ENCODE measurements at regions not wholly inside any gene's neighbourhood (a gene's known extent, or its start where the extent isn't known, plus 50 kb on each side); places are given as distances from the start of the nearest gene placed in this dataset.

DNA sequence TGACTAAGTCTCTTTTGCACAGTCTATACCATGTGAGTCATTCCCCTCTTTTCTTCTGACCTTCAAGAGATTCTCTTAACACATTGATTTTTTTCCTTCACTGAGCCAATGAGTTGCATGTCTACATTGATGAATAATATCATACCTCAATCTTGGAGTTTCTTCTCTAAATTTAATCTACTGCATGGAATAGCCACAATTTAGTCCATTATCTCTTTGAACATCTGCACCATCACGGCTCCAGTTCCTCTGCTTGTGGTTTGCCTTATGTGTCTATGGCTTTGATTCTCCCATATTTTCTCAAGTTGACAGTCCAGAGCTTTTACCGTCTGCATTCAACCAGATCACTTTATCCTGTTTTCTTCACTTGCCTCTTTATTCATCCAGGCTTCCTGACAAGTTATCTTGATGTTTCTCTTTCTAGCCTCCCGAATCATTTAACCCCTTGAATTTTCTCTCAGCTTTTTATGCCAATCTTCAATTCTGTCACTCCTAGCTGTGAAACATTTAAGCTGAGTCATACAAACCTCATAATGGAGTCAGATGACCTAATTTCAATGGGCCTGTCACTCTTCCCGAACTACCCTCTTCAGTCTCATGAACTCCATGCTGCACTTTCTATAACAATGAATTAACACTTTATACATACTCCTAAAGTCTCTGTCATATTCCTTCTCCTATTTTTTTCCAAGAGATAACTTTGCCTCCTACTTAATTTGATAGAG, 222.3 kb downstream of the CPE start:
- no peak for DNase-seq
- no peak for TF ChIP-seq POLR2A (IDR thresholded peaks at IDR 0.05; ENCODE audit: low read length)
- no peak for TF ChIP-seq GATA1 (IDR thresholded peaks at IDR 0.05; ENCODE audit: low read depth, low read length)

GRCh38 chr4:165602621-165603020, 223.8 kb downstream of the CPE start:
- no peak for TF ChIP-seq POLR2A (IDR thresholded peaks at IDR 0.05; ENCODE audit: low read length)
- no peak for TF ChIP-seq GATA1 (IDR thresholded peaks at IDR 0.05; ENCODE audit: low read depth, low read length)
- no peak for DNase-seq

DNA sequence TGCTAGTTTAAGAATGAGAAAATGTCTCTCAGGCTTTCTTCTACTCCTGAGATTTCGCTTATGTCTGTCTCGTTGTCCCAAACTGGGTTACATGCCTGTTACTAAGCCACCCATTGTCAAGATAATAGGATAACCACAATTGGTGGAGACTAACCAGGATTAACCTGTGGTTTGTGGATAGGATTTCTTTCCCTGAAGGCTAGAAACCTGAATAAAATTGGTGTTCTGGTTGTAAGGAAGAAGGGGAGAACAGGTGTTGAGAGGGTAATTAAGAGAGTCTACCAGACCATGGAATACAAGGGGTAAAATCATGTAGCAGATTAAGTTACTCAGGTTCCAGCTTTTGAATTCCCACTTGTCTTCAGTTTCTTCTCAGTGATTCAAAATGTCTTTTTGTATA, 225.4 kb downstream of the CPE start:
- DNase-seq = no peak
- no peak for TF ChIP-seq GATA1 (IDR thresholded peaks at IDR 0.05; ENCODE audit: low read depth, low read length)
- no peak for TF ChIP-seq POLR2A (IDR thresholded peaks at IDR 0.05; ENCODE audit: low read length)

GRCh38 chr4:165605811-165606210, 227.0 kb downstream of the CPE start:
- no peak for DNase-seq
- TF ChIP-seq POLR2A (IDR thresholded peaks at IDR 0.05; ENCODE audit: low read length) = no peak
- no peak for TF ChIP-seq GATA1 (IDR thresholded peaks at IDR 0.05; ENCODE audit: low read depth, low read length)

GRCh38 chr4:165606465-165607205, 227.8 kb downstream of the CPE start:
- DNase-seq = no peak
- TF ChIP-seq GATA1 (IDR thresholded peaks at IDR 0.05; ENCODE audit: low read depth, low read length) (no peak), POLR2A (IDR thresholded peaks at IDR 0.05; ENCODE audit: low read length) (no peak)

GRCh38 chr4:165609653-165610052, 230.8 kb downstream of the CPE start:
- no peak for DNase-seq
- TF ChIP-seq GATA1 (IDR thresholded peaks at IDR 0.05; ENCODE audit: low read depth, low read length) (no peak), POLR2A (IDR thresholded peaks at IDR 0.05; ENCODE audit: low read length) (no peak)

GRCh38 chr4:165610679-165611437, 232.1 kb downstream of the CPE start:
- DNase-seq = no peak
- TF ChIP-seq GATA1 (IDR thresholded peaks at IDR 0.05; ENCODE audit: low read depth, low read length) = no peak
- TF ChIP-seq POLR2A (IDR thresholded peaks at IDR 0.05; ENCODE audit: low read length) = no peak

- TF ChIP-seq GATA1 (IDR thresholded peaks at IDR 0.05; ENCODE audit: low read depth, low read length) (no peak), POLR2A (IDR thresholded peaks at IDR 0.05; ENCODE audit: low read length) (no peak)
- DNase-seq = no peak
Measured at GRCh38 chr4:165612936-165613335, 234.1 kb downstream of the CPE start.

DNA sequence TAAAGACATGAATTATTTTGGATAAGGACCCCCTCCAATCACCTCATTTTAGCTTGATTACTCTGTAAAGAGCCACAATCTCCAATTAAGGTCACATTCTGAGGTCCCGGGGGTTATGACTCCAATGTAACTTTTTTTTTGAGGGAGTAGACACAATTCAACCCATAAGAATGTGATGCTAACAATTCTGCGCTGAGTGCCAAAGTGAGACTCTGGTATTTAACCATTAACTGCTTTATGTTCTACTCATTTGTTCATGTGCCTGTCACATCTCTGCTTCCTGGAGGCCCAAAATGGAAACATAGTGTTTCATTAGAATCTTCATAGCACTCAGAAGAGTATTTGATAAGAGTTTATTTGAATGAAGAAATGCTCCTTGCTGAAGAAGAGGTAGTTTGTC, 234.8 kb downstream of the CPE start:
- no peak for TF ChIP-seq GATA1 (IDR thresholded peaks at IDR 0.05; ENCODE audit: low read depth, low read length)
- no peak for TF ChIP-seq POLR2A (IDR thresholded peaks at IDR 0.05; ENCODE audit: low read length)
- DNase-seq = no peak

- DNase-seq = no peak
- TF ChIP-seq GATA1 (IDR thresholded peaks at IDR 0.05; ENCODE audit: low read depth, low read length) = no peak
- TF ChIP-seq POLR2A (IDR thresholded peaks at IDR 0.05; ENCODE audit: low read length) = no peak
Measured at GRCh38 chr4:165620913-165621312, 242.1 kb downstream of the CPE start.

DNA sequence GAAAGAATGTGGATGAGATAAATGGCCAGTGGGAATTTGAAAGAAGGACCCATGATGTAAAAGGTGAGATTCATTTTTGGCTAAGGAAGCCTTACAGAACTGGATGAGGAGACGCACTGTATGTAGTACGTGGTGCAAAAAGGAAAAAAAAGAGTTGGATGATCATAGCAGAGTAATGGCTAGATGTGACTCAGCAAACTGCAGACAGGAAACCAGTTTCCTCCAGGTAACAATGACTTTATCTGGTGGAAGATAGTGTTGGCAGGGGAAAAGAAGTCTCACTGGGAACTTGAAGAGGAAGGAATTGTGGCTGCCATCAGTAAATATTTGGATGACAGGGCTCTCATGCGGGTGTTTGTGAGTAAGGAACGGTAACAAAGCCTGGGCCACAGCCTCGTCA, 243.2 kb downstream of the CPE start:
- DNase-seq = no peak
- TF ChIP-seq POLR2A (IDR thresholded peaks at IDR 0.05; ENCODE audit: low read length) = no peak
- no peak for TF ChIP-seq GATA1 (IDR thresholded peaks at IDR 0.05; ENCODE audit: low read depth, low read length)

DNA sequence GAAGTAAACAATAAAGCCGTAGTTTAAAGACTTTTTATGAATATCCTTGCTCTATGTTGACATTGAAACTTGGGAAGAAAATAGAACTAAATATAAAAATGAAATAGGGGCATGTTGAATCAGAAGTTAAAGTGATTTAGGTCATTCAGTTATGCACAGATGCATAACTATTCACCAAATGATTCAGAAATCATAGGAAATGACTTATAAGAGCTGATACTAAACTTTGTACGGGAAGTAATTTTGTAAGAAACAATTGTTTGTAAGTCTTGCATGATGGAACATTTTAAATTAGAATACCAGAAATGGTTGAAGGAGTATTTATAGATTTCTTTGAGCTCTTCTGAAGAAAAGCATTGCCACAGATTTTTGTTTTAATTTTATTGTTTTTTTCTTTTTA, 246.5 kb downstream of the CPE start:
- TF ChIP-seq POLR2A (IDR thresholded peaks at IDR 0.05; ENCODE audit: low read length) = no peak
- no peak for DNase-seq

DNA sequence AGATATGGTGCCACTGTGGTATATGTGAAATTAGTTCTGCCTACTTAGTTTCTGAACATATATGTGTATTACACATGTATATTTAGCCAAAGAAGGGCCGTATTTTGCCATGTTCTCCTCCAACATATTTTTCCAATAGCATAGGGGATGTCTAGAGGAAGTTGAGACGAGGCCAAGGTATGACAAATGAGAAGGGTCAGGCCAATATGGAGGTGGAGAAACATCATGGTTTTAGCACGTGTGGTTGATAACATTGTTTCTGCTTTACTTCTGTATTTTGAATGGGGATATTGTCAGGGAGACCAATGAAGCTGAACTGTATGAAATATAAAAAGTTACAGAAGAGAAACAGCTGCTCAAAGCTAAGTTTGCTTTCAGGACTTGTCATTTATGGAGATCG, 246.7 kb upstream of the TLL1 start:
- TF ChIP-seq POLR2A (IDR thresholded peaks at IDR 0.05; ENCODE audit: low read length) = no peak
- no peak for TF ChIP-seq GATA1 (IDR thresholded peaks at IDR 0.05; ENCODE audit: low read depth, low read length)
- no peak for DNase-seq

DNA sequence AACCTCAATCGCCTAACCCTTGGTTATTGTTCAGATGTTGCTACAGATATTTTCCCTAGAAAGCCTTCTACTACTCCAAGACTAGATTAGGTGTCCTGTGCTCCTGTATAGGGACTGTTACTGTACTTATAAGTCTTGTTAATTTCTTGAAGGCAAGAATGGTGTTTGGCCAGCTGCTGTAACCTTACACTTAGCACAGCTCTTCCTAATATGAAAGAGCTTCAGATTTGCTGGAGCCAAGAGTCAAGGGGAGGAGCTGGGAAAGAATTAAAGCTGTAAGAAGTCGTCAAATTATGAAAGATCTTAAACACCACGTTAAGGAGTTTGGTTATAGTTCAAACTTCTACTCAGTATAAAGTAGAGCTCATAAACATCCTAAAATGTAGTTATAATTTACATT, 245.9 kb upstream of the TLL1 start:
- DNase-seq = no peak
- TF ChIP-seq GATA1 (IDR thresholded peaks at IDR 0.05; ENCODE audit: low read depth, low read length) (no peak), POLR2A (IDR thresholded peaks at IDR 0.05; ENCODE audit: low read length) (no peak)

All from erythroblast (primary cell).